GM19468 (cell line): ENCODE measurements at regions not wholly inside any gene's neighbourhood (a gene's known extent, or its start where the extent isn't known, plus 50 kb on each side); places are given as distances from the start of the nearest gene placed in this dataset.

Experiments used
- ATAC-seq: cut with Tn5 transposase; IDR thresholded peaks from one replicate; pipeline ENCODE4 v1.9.1; 2021; ENCODE audit warnings: mild to moderate bottlenecking, moderate library complexity, moderate number of reproducible peaks; ENCODE audit not compliant: unreplicated experiment; ENCODE audit errors: extremely low read depth

DNA sequence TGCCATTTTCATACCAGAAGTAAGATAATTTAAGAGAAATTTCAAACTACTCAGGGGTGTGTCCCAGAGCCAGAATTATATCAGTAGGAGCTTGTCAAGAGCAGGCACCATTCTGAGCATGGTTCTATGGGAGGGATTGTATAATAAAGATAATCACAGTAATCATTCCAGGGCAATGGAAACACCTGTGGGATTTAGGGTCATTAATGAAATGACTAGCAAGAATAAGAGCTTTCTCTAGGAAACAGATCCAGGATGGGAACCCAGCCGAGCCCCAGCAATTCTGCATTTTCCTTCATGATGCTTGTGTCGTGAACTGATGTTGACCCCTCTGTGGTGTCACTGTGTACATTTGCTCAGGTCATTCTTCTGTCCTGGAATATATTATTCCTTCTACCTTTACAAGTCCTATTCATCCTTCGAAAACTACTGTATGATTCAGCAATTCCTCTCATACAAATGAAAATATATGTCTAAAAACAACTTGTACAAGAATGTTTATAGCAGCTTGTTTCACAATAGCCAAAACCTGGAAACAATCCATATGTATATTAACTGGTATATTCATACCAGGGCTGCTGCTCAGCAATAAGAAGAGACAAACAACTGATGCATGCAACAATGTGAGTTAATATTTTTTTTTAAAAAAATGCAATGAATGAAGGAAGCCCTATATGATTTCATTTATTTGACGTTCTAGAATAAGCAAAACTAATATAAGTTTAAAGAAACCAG is 687.8 kb upstream of the KLHL29 start:
- no peak for ATAC-seq

- ATAC-seq, result no peak
Observed at GRCh38 chr2:22701561-22702160, 683.3 kb upstream of the KLHL29 start.

DNA sequence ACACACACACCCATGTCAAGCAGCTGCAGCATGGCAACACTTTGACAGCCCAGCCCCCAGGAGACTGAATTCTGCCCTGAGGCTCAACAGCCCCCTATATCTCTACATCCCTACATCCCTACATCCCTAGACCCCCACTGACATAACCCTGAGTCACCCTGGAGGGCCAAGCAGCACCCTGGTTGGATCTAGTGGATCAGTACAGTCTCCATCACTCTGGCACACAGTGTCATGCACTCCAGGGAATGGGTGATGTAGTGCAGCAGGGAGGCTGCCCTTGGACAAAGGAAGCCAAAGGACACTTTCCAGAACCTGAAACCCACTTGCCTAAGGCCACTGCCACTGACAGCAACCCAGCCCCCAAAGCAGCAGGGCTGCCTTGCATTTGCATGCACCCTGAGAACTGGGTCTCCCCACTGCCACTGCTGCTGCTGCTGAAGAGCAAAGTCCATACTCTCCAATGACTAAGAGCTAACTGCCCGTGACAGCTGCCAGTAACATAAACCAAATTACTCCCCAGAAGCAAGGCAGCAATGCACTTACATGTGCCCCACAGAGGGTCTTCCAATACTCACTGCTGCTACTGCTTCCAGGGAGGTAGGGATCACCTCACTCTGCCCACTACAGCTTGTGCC is 681.6 kb upstream of the KLHL29 start:
- ATAC-seq, result no peak

GRCh38 chr2:22719396-22719795 is 665.6 kb upstream of the KLHL29 start:
- no peak for ATAC-seq

DNA sequence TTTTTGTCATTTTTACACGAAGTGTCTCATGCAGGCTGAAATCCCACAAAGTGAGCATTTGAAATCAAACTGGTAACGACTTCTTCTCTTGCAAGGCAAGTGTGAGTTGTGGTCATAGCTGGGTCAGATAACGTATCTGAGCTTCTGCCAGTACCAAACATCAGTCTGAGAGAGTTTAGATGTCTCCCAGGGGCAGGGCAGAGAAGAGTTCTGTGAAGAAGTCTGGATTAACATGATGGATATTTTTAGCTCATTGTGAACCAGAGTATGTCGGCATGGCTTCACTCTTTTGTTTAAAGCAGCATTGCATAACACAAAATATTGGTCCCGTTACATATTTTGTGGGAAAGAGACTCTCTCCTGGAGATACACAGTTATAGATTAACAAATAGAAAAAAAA is 655.5 kb upstream of the KLHL29 start:
- no peak for ATAC-seq

DNA sequence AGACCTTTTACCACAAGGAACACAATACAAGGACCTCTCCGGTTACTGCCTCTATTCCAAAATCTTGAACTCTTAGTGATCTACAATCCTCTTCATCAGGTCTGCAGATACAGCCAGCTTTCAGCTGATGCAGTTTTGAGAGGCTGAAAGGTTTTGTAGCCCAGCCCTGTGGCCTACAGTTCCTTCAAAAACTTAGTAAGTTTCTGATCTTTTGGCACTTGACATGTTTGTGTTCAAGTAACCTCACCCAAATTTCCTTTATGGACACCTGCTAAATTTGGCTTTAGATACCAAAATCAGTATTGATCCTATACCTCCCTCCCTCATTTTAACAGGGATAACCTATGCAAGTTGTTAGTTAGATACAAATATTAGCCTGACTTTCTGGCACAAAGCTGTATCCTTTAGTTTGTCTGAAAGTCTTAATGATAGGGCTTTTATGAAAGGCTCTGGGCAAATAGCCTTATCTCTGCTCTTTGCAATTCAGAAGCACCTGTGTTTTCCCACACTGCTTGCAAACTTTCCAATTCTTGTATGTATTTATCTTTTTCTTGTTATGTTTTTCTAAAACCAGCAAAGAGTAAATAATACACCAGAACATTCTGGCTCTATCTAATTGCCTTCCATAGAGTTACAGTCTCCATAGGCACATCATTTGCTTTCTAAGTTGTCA is 650.5 kb upstream of the KLHL29 start:
- ATAC-seq, result no peak

DNA sequence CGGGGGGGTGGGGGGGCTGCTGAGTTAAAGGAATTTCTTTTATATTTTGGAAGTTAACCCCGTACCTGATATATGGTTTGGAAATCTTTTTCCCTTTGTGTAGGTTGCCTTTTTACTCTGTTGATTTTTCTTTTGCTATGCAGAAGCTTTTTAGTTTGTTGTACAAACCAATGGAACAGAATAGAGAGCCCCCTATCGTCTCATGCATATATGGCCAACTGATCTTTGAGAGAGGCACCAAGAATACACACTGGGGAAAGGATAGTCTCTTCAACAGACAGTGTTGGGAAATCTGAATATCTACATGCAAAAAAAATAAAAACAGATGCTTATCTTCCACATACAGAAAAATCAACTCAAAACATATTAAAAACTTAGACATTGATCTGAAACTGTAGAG is 647.8 kb upstream of the KLHL29 start:
- ATAC-seq, result no peak

GRCh38 chr2:22741216-22741615 is 643.8 kb upstream of the KLHL29 start:
- ATAC-seq, result no peak

DNA sequence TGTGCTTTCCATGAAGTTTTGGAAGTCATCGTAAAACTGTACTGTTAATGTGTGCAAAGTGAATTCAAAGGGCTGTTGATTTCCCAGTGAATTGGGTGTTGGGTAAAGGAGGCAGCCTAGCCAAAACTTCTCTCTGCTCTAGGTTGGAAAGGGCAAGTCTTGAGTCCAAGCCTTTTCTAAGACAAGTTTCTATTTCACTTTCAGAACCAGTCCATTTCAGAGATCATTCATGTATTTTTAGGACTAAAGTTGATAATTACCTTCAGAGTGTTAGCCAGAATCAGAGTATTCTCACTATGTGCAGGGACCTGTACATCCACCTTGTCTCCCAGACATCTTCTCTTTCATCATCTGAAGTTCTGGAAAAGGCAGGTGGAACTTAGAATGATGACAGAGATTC is 636.1 kb upstream of the KLHL29 start:
- no peak for ATAC-seq

- ATAC-seq, result no peak
Observed at GRCh38 chr2:22753476-22753875, 631.5 kb upstream of the KLHL29 start.

GRCh38 chr2:22756276-22757043 is 628.5 kb upstream of the KLHL29 start:
- no peak for ATAC-seq

GRCh38 chr2:22769497-22769896 is 615.5 kb upstream of the KLHL29 start:
- ATAC-seq, result no peak

GRCh38 chr2:22784566-22784965 is 600.4 kb upstream of the KLHL29 start:
- ATAC-seq, result no peak

DNA sequence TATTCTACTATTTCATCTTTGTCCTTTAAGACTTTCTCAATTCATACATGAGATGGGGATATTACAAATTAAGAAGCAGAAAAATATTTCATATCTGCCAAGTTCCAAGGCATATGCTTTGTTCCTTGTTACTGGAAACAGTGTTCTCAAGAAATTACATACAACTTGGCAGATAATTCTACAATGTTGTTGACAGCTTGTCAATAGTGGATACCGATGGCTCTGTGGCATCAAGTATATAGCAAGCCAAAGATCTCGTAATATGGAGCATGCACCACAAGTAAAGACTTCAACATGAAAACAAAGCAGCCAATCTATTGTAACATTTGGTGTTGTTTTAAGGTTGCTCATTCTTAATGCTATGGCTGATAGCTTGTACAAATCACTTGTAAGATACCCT is 598.2 kb upstream of the KLHL29 start:
- no peak for ATAC-seq

- no peak for ATAC-seq
Observed at GRCh38 chr2:22787745-22788144, 597.2 kb upstream of the KLHL29 start.

- no peak for ATAC-seq
Observed at GRCh38 chr2:22788749-22789327, 596.1 kb upstream of the KLHL29 start.

GRCh38 chr2:22795287-22795866 is 589.6 kb upstream of the KLHL29 start:
- no peak for ATAC-seq

- ATAC-seq, result no peak
Observed at GRCh38 chr2:22798386-22798785, 586.6 kb upstream of the KLHL29 start.

DNA sequence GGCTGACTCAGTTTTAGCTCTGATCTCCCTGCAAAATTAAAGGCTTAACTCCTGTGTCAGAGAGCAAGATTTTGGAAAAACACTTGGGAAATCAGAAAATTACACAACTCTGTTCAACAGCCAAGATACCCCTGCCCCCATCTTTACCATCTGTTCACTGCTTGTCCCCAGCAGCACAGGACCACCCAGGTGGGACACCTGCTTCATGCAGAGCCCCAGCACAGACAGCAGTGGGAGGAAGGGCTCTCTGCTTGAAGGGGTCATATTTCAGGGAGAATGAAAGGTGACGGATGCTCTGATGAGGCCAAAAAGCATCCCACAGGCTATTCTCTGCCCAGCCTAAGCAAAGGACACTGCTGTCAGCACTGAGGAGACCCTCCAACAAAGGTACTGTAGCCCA is 584.6 kb upstream of the KLHL29 start:
- no peak for ATAC-seq

DNA sequence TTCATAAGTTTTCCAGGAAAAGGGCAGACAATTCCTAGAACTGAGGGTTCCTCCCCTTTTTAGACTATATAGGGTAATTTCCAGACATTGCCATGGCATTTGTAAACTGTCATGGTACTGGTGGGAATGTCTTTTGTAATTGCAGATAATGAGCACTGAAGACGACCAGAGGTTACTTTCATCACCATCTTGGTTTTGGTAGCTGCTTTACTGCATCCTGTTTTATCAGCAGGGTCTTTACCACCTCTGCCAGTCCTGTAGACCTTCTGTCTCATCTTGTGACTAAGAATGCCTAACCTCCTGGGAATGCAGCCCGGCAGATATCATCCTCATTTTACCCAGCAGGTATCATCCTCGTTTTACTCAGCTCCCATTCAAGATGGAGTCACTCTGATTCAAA is 583.9 kb upstream of the KLHL29 start:
- no peak for ATAC-seq
